ENCODE measurements at regions not wholly inside any gene's neighbourhood (a gene's known extent, or its start where the extent isn't known, plus 50 kb on each side); places are given as distances from the start of the nearest gene placed in this dataset.

DNA sequence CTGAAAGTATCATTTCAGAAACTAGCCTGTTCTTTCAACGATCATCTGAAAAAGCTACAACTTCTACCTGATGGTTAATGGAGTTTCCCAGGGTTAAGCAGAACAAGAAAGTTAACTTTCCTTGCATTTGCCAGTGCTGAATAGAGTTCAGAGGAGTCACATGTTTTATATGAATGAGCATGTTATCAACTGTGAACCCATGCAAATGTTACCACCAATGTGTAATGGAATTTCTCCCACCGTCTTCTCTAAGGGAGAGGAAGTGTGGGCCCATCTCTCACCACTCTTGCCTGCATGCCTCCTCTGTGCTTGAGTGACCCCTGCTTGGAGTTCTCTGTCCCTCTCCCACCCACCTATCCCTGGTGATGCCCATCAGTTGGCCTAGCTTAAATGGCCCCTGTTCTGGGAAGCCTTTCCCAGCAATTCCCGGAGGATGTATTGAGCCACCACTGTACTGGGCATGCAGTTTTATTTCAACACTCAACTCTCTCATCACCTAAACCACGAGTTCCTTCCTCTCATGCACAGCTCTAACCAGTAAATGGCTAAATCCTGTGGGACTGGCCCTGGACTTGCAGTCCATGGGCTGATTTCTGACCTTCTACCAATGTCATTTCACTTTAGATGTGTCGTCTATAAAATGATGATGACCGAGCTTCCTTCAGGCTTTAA lies 159.8 kb downstream of the RPAP3 start (continued):
- TF ChIP-seq, protein P1, sequence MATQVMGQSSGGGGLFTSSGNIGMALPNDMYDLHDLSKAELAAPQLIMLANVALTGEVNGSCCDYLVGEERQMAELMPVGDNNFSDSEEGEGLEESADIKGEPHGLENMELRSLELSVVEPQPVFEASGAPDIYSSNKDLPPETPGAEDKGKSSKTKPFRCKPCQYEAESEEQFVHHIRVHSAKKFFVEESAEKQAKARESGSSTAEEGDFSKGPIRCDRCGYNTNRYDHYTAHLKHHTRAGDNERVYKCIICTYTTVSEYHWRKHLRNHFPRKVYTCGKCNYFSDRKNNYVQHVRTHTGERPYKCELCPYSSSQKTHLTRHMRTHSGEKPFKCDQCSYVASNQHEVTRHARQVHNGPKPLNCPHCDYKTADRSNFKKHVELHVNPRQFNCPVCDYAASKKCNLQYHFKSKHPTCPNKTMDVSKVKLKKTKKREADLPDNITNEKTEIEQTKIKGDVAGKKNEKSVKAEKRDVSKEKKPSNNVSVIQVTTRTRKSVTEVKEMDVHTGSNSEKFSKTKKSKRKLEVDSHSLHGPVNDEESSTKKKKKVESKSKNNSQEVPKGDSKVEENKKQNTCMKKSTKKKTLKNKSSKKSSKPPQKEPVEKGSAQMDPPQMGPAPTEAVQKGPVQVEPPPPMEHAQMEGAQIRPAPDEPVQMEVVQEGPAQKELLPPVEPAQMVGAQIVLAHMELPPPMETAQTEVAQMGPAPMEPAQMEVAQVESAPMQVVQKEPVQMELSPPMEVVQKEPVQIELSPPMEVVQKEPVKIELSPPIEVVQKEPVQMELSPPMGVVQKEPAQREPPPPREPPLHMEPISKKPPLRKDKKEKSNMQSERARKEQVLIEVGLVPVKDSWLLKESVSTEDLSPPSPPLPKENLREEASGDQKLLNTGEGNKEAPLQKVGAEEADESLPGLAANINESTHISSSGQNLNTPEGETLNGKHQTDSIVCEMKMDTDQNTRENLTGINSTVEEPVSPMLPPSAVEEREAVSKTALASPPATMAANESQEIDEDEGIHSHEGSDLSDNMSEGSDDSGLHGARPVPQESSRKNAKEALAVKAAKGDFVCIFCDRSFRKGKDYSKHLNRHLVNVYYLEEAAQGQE (IDR thresholded peaks at IDR 0.05), result no peak
- no peak for TF ChIP-seq CTCF (IDR thresholded peaks at IDR 0.05; ENCODE audit: low read depth, low read length, missing input control)
- no peak for TF ChIP-seq JUND (IDR thresholded peaks at IDR 0.05)
- no peak for TF ChIP-seq SP1 (IDR thresholded peaks at IDR 0.05)

- WGBS, result 38% methylated on average over 2 of the region's 2 CpGs
- H3K9ac ChIP-seq (ENCODE audit: low read depth in 1 of 2, low read length in 2 of 2), result no peak overlapping the region
- H3K36me3 ChIP-seq (ENCODE audit: control insufficient read depth in 4 of 4, insufficient read depth in 3 of 4, low read depth in 1 of 4, low read length in 3 of 4), result no peaks in the 10 kb centered on the region
- no peaks in the 10 kb centered on the region for H3K9me3 ChIP-seq (ENCODE audit: control insufficient read depth in 4 of 4, low read length in 3 of 4)
- no peak overlapping the region for H3K27ac ChIP-seq (ENCODE audit: low read depth in 1 of 2, low read length in 2 of 2)
- no peak overlapping the region for H3K4me3 ChIP-seq (ENCODE audit: low read depth in 1 of 3, low read length in 3 of 3)
- no peak for DNase-seq (ENCODE audit: low spot score)
- H3K27me3 ChIP-seq (ENCODE audit: control insufficient read depth in 4 of 4, insufficient read depth in 4 of 4, low read length in 3 of 4), result no peaks in the 10 kb centered on the region
- H3K4me1 ChIP-seq (ENCODE audit: control insufficient read depth in 4 of 4, insufficient read depth in 4 of 4, low read length in 3 of 4), result peaks cover 0 to 8% (median 6%) of the 10 kb centered on the region in 4 donors
- TF ChIP-seq HNF4G (IDR thresholded peaks at IDR 0.05), result no peak
- no peak for TF ChIP-seq HNF4A (conservative IDR thresholded peaks at IDR 0.05)
- TF ChIP-seq, protein P1 (IDR thresholded peaks at IDR 0.05), result peak; percentile 98
- TF ChIP-seq TAF1 (conservative IDR thresholded peaks at IDR 0.05), result no peak
These were observed 171.1 kb downstream of the RPAP3 start for GRCh38 chr12:47534695-47535094.

DNA sequence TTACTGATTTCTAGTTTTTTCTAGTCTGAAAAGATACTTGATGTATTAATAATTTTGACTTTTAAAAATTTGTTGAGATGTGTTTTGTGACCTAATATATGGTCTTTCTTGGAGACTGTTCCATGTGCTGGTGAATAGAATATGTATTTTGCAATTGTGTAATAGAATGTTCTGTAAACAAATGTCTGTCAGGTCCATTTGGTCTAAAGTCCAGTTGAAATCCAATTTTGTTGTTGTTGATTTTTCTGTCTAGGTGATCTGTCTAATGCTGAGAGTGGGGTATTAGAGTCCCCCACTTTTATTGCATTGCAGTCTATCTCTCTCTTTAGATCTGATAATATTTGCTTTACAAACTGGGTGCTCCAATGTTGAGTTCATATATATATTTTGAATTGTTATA lies 175.8 kb downstream of the RPAP3 start:
- Histone ChIP-seq H3K9me3 (ENCODE audit: control insufficient read depth in 4 of 4, low read length in 3 of 4) (peaks cover 2 to 11% (median 4%) of the 10 kb centered on the region in 4 donors), H3K4me3 (ENCODE audit: low read depth in 1 of 3, low read length in 3 of 3) (no peak overlapping the region), H3K36me3 (ENCODE audit: control insufficient read depth in 4 of 4, insufficient read depth in 3 of 4, low read depth in 1 of 4, low read length in 3 of 4) (no peaks in the 10 kb centered on the region), H3K27me3 (ENCODE audit: control insufficient read depth in 4 of 4, insufficient read depth in 4 of 4, low read length in 3 of 4) (no peaks in the 10 kb centered on the region), H3K4me1 (ENCODE audit: control insufficient read depth in 4 of 4, insufficient read depth in 4 of 4, low read length in 3 of 4) (peaks cover 0 to 8% (median 6%) of the 10 kb centered on the region in 4 donors), H3K9ac (ENCODE audit: low read depth in 1 of 2, low read length in 2 of 2) (no peak overlapping the region), H3K27ac (ENCODE audit: low read depth in 1 of 2, low read length in 2 of 2) (no peak overlapping the region)
- no peak for DNase-seq (ENCODE audit: low spot score)
- TF ChIP-seq FOXA1 (IDR thresholded peaks at IDR 0.05) (no peak), JUND (IDR thresholded peaks at IDR 0.05) (no peak), NR2F2 (IDR thresholded peaks at IDR 0.05) (no peak), CTCF (IDR thresholded peaks at IDR 0.05; ENCODE audit: low read depth, low read length, missing input control) (no peak), SP1 (IDR thresholded peaks at IDR 0.05) (no peak), TAF1 (conservative IDR thresholded peaks at IDR 0.05) (no peak), HNF4A (conservative IDR thresholded peaks at IDR 0.05) (peak; percentile 81 to 84)
- TF ChIP-seq, protein P1 (IDR thresholded peaks at IDR 0.05), result no peak
- TF ChIP-seq, protein P2, sequence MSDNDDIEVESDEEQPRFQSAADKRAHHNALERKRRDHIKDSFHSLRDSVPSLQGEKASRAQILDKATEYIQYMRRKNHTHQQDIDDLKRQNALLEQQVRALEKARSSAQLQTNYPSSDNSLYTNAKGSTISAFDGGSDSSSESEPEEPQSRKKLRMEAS (IDR thresholded peaks at IDR 0.05), result no peak
